ENCODE measurements at regions not wholly inside any gene's neighbourhood (a gene's known extent, or its start where the extent isn't known, plus 50 kb on each side); places are given as distances from the start of the nearest gene placed in this dataset.

- H3K4me3 ChIP-seq: no peak overlapping the region
- ATAC-seq (ENCODE audit: insufficient read depth, low FRiP score): no peak
- no peak for DNase-seq
- 78 to 85% methylated on average over 2 of the region's 2 CpGs for WGBS, 2 donors
- H3K36me3 ChIP-seq (ENCODE audit: control insufficient read depth in 4 of 4, insufficient read depth in 4 of 4, low read length in 4 of 4): no peaks in the 10 kb centered on the region
- TF ChIP-seq, protein P1, sequence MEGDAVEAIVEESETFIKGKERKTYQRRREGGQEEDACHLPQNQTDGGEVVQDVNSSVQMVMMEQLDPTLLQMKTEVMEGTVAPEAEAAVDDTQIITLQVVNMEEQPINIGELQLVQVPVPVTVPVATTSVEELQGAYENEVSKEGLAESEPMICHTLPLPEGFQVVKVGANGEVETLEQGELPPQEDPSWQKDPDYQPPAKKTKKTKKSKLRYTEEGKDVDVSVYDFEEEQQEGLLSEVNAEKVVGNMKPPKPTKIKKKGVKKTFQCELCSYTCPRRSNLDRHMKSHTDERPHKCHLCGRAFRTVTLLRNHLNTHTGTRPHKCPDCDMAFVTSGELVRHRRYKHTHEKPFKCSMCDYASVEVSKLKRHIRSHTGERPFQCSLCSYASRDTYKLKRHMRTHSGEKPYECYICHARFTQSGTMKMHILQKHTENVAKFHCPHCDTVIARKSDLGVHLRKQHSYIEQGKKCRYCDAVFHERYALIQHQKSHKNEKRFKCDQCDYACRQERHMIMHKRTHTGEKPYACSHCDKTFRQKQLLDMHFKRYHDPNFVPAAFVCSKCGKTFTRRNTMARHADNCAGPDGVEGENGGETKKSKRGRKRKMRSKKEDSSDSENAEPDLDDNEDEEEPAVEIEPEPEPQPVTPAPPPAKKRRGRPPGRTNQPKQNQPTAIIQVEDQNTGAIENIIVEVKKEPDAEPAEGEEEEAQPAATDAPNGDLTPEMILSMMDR (IDR thresholded peaks at IDR 0.05; ENCODE audit: control extremely low read depth, extremely low read depth): no peak
- no peaks in the 10 kb centered on the region for H3K4me1 ChIP-seq (ENCODE audit: control insufficient read depth in 5 of 5, insufficient read depth in 5 of 5, low read length in 5 of 5)
- H3K27me3 ChIP-seq (ENCODE audit: control insufficient read depth in 3 of 3, insufficient read depth in 3 of 3, low read length in 2 of 3): no peaks in the 10 kb centered on the region
- H3K9ac ChIP-seq (ENCODE audit: insufficient read depth in 1 of 2, low read length in 2 of 2): no peak overlapping the region
- no peak overlapping the region for H3K27ac ChIP-seq (ENCODE audit: low read depth in 1 of 2, low read length in 1 of 2)
- H3K9me3 ChIP-seq (ENCODE audit: control insufficient read depth in 4 of 4, insufficient read depth in 3 of 4, low read length in 3 of 4): peaks cover 0 to 5% (median 0%) of the 10 kb centered on the region in 4 donors
These were observed 256.9 kb upstream of the CNTNAP5 start for GRCh38 chr2:123768233-123768632.

GRCh38 chr2:123769001-123769400 lies 256.1 kb upstream of the CNTNAP5 start:
- TF ChIP-seq, protein P1 (IDR thresholded peaks at IDR 0.05; ENCODE audit: control extremely low read depth, extremely low read depth): no peak
- ATAC-seq (ENCODE audit: insufficient read depth, low FRiP score) (no peak), DNase-seq (no peak)
- H3K4me1 ChIP-seq (ENCODE audit: control insufficient read depth in 5 of 5, insufficient read depth in 5 of 5, low read length in 5 of 5): no peaks in the 10 kb centered on the region
- no peaks in the 10 kb centered on the region for H3K27me3 ChIP-seq (ENCODE audit: control insufficient read depth in 3 of 3, insufficient read depth in 3 of 3, low read length in 2 of 3)
- H3K9me3 ChIP-seq (ENCODE audit: control insufficient read depth in 4 of 4, insufficient read depth in 3 of 4, low read length in 3 of 4): peaks cover 0 to 5% (median 0%) of the 10 kb centered on the region in 4 donors
- 78 to 89% methylated on average over 2 of the region's 2 CpGs for WGBS, 2 donors
- no peaks in the 10 kb centered on the region for H3K36me3 ChIP-seq (ENCODE audit: control insufficient read depth in 4 of 4, insufficient read depth in 4 of 4, low read length in 4 of 4)
- H3K27ac ChIP-seq (ENCODE audit: low read depth in 1 of 2, low read length in 1 of 2): no peak overlapping the region
- H3K4me3 ChIP-seq: no peak overlapping the region
- H3K9ac ChIP-seq (ENCODE audit: insufficient read depth in 1 of 2, low read length in 2 of 2): no peak overlapping the region

GRCh38 chr2:123770996-123771720 lies 253.9 kb upstream of the CNTNAP5 start:
- Histone ChIP-seq H3K27me3 (ENCODE audit: control insufficient read depth in 3 of 3, insufficient read depth in 3 of 3, low read length in 2 of 3) (no peaks in the 10 kb centered on the region), H3K9ac (ENCODE audit: insufficient read depth in 1 of 2, low read length in 2 of 2) (no peak overlapping the region), H3K27ac (ENCODE audit: low read depth in 1 of 2, low read length in 1 of 2) (no peak overlapping the region), H3K36me3 (ENCODE audit: control insufficient read depth in 4 of 4, insufficient read depth in 4 of 4, low read length in 4 of 4) (no peaks in the 10 kb centered on the region), H3K9me3 (ENCODE audit: control insufficient read depth in 4 of 4, insufficient read depth in 3 of 4, low read length in 3 of 4) (peaks cover 0 to 5% (median 0%) of the 10 kb centered on the region in 4 donors), H3K4me1 (ENCODE audit: control insufficient read depth in 5 of 5, insufficient read depth in 5 of 5, low read length in 5 of 5) (no peaks in the 10 kb centered on the region), H3K4me3 (no peak overlapping the region)
- WGBS, 2 donors: 22 to 67% methylated on average over 1 of the region's 1 CpG
- TF ChIP-seq, protein P1 (IDR thresholded peaks at IDR 0.05; ENCODE audit: control extremely low read depth, extremely low read depth): no peak
- ATAC-seq (ENCODE audit: insufficient read depth, low FRiP score) (no peak), DNase-seq (no peak)
